Prostate gland (tissue), 2 donors: ENCODE measurements at regions not wholly inside any gene's neighbourhood (a gene's known extent, or its start where the extent isn't known, plus 50 kb on each side); places are given as distances from the start of the nearest gene placed in this dataset.

ENCODE experiments used
- CTCF ChIP-seq, 4 experiments: fragments of 200-600 bp in 2 of 4; fragments of 450-650 bp in 2 of 4; sonication (generic) in 2 of 4; IDR thresholded peaks; 1 replicate in 3 of 4; 2 replicates in 1 of 4; pipeline ENCODE4 v1.5.1; 2016 to 2019; ENCODE audit warnings: antibody characterized with exemption in 4 of 4, mild to moderate bottlenecking in 2 of 4, moderate library complexity in 2 of 4
- POLR2A ChIP-seq: fragments of 450-650 bp; IDR thresholded peaks from one replicate; pipeline ENCODE4 v1.6.1; 2016; ENCODE audit warnings: antibody characterized with exemption, mild to moderate bottlenecking

GRCh38 chr7:91719008-91719407 is 161.5 kb downstream of the MTERF1 start:
- TF ChIP-seq CTCF (IDR thresholded peaks at IDR 0.05) = no peak
- no peak for TF ChIP-seq POLR2A
